G401.6 (cell line): ENCODE measurements at regions not wholly inside any gene's neighbourhood (a gene's known extent, or its start where the extent isn't known, plus 50 kb on each side); places are given as distances from the start of the nearest gene placed in this dataset.

Source experiments
- FAIRE-seq: peaks from 2 replicates; lab custom pipeline; 2012; peaks lifted over from hg19 to GRCh38; lab: Jason Lieb, UNC

- FAIRE-seq, result no peak
These were observed 2815.8 kb downstream of the PCDH9 start for GRCh38 chr13:64414381-64414780.

- FAIRE-seq, result no peak
These were observed 2816.6 kb downstream of the PCDH9 start for GRCh38 chr13:64413529-64413928.

DNA sequence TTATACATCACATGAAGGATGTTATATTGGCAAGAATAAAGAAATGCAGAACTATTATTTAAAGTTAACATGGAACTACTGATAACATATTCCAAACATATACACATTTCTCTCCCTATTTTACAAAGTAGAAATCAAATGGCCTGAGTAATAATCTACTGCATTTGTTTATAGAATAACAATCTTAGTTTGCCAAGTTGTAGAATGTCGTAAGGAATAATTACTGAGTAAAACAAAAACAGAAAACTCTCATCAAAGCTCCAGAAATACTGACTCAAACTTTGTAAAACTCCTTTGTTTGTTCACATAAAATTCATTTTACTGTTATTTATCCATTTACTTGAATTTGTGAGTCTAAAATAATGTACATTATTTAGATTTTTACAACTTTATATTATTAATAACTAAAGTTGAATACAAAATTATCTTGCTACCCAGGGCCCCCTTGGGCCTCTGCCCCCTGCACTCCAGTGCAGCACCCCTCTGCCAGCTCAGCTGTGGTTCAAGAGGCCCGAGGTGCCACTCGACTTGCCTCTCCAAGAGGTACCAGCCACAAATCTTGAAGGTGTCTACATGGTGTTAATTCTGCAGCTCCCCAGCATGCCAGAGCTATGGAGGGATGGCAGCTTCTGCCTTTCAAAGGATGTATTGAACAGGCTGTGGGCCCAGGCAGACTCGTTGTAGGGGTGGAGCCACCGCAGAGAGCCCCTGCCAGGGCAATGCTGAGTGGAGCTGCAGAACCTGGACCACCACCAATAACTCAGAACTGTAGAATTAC is 2819.7 kb downstream of the PCDH9 start:
- FAIRE-seq, result peak; percentile 61

- no peak for FAIRE-seq
These were observed 2832.4 kb downstream of the PCDH9 start for GRCh38 chr13:64397701-64398100.

DNA sequence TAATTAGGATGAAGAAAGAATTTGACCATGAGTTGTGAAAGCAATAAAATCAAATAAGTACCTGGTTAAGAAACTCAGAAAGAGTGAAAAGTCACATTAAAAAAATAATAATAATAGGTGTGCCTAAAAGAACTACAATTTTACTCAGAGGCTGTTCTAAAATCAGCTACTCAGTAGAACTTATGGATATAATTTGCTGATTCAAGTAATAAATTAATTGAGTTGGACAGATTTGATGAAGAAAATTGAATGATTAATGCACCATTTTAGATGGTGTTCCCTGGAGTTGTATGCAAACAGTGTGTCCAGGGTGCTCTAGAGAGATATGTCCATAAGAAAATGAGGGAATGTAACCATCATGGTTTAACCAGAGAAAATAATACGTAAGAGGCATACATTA is 2852.5 kb downstream of the PCDH9 start:
- no peak for FAIRE-seq

DNA sequence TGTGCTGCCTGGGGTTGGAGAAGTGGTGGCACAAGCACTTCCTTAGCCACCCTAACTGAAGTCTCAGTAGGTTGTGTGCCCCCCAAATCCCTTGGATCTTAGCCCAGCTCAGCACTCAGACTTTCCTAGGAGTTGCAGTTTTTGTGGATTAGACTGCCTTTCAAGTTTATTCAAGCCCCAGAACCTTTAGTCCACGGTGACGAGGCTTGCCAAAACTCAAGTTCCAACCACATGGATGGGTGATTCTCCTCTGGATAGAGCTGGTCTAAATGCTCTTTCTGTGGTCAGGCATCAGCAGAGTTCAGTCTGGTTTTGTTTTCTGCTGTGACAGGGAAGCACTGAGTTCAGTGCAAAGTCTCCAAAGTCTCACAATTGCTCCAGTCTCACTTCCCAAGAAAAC is 2858.7 kb downstream of the PCDH9 start:
- no peak for FAIRE-seq

- no peak for FAIRE-seq
These were observed 2859.1 kb downstream of the PCDH9 start for GRCh38 chr13:64371045-64371444.

DNA sequence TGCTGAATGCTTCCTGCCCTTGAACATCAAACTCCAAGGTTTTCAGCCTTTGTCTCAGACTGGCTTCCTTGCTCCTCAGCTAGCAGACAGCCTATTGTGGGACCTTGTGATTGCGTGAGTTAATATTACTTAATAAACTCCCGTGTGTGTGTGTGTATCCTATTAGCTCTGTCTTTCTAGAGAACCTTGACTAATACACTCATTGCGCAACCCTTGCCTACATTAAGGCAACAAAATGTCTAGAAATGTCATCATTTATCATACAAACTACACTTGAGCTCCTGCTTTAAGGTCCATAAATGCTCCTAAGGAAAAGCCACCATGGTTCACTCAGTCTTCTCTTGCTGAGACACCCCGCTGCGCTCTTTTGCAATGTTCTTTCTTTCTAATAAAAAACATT is 2861.0 kb downstream of the PCDH9 start:
- FAIRE-seq, result no peak

GRCh38 chr13:64362564-64362963 is 2867.6 kb downstream of the PCDH9 start:
- no peak for FAIRE-seq

GRCh38 chr13:64347664-64348063 is 2882.5 kb downstream of the PCDH9 start:
- no peak for FAIRE-seq

- no peak for FAIRE-seq
These were observed 2890.6 kb downstream of the PCDH9 start for GRCh38 chr13:64339373-64340063.

DNA sequence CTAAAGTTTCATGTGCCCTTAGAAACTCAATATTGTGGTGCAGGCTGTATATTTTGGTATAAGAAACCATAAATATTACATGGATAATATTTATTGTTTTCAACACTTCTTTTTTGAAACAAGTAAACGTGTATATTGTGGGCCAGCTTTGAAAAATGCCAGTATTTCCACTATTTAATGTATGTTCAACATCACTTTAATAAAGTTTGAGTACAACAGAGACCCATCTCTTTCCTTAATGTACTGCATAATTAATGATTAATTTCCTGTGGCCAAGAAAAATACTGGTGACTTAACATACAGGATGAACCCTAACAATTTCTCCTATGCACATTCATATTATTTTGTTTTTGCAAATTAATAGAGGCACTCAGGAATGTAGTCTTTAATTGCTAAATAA is 2891.5 kb downstream of the PCDH9 start:
- no peak for FAIRE-seq

DNA sequence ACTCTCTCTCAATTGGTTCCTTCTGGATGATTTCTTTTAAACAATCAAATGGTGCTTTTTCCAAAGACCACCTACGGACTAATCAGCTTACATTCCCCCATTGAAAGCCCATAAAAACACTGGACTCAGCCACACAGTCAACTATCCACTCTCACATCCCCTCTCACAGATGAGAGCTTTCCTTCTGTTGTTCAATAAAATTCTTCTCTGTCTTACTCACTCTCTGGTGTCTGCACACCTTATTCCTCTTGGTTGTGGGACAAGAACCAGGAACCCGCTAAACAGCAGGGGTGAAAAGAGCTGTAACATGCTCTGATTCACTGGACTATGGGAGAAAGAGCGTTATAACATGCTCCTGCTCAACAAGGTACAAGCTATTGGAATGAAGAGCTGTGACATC is 2896.2 kb downstream of the PCDH9 start:
- FAIRE-seq, result no peak

GRCh38 chr13:64332048-64332447 is 2898.1 kb downstream of the PCDH9 start:
- FAIRE-seq, result no peak

- FAIRE-seq, result no peak
These were observed 2902.5 kb downstream of the PCDH9 start for GRCh38 chr13:64327505-64328194.

GRCh38 chr13:64314331-64314730 is 2898.7 kb upstream of the PCDH20 start:
- no peak for FAIRE-seq

DNA sequence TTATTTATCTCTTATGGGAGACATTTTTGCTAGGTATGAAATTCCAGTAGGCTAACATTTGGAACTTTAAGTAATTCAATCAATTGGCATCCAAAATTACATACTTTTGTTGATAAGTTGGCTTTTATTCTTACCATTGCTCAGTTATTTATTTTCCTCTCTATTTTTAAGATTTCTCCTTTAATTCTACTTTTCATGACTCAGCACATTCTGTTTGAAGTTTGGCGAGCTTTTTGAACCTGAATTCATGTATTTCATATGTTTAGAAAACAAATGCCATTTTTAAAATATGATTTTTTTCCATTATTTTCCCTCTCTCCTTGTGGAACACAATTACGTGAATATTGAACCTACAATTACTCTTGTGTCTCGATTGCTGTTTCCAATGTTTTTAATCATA is 2896.3 kb upstream of the PCDH20 start:
- no peak for FAIRE-seq

- FAIRE-seq, result no peak
These were observed 2895.5 kb upstream of the PCDH20 start for GRCh38 chr13:64311112-64311511.

- FAIRE-seq, result no peak
These were observed 2889.6 kb upstream of the PCDH20 start for GRCh38 chr13:64305246-64305645.

DNA sequence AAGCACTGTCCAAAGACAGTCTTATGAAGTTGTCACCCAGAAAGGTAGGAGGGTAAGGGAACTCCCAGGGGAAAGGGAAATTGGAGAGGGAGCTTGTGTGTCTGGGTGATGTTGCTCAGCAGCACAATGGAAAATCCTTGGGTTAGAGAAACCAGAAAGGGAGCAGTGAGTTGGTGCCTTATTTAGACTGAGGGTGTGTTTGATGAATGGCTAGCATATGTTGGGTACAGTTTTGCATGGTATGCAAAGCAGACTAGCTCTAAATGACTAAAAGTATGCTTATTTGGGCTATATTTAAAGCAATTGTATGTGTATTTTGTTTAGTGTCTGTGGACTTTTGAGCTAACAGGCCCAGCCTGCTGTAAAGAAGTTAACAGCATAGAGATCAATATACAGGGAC is 2884.6 kb upstream of the PCDH20 start:
- FAIRE-seq, result no peak

GRCh38 chr13:64293923-64294322 is 2878.3 kb upstream of the PCDH20 start:
- peak; percentile 17 for FAIRE-seq

GRCh38 chr13:64289702-64290101 is 2874.1 kb upstream of the PCDH20 start:
- FAIRE-seq, result no peak

- no peak for FAIRE-seq
These were observed 2868.3 kb upstream of the PCDH20 start for GRCh38 chr13:64283926-64284325.
